ENCODE measurements at regions not wholly inside any gene's neighbourhood (a gene's known extent, or its start where the extent isn't known, plus 50 kb on each side); places are given as distances from the start of the nearest gene placed in this dataset.

- Histone ChIP-seq H4K91ac (ENCODE audit: low read depth, low read length) (no peak overlapping the region), H4K12ac (ENCODE audit: low read depth, low read length) (no peak overlapping the region), H3K4me1 (ENCODE audit: control insufficient read depth in 1 of 2, insufficient read depth in 2 of 2, low read length in 2 of 2) (no peaks in the 10 kb centered on the region), H3K27ac (ENCODE audit: low read depth, low read length) (no peak overlapping the region), H3K9me3 (ENCODE audit: insufficient read depth, low read depth, low read length) (no peaks in the 10 kb centered on the region), H3K23ac (ENCODE audit: low read length) (no peak overlapping the region), H3K4me2 (ENCODE audit: low read length) (no peak overlapping the region), H3K14ac (ENCODE audit: low read length) (no peak overlapping the region), H2BK12ac (ENCODE audit: low read length) (no peak overlapping the region), H3K4ac (ENCODE audit: low read depth, low read length) (no peak overlapping the region), H3K79me1 (ENCODE audit: low read length) (no peaks in the 10 kb centered on the region), H2BK120ac (ENCODE audit: insufficient read depth, low read length, poor library complexity) (no peak overlapping the region), H3K18ac (ENCODE audit: low read length) (no peak overlapping the region), H2AK5ac (ENCODE audit: low read length) (no peak overlapping the region), H3K4me3 (ENCODE audit: low read depth, low read length) (no peak overlapping the region), H3K36me3 (ENCODE audit: control insufficient read depth in 1 of 2, insufficient read depth in 2 of 2, low read length in 2 of 2) (no peaks in the 10 kb centered on the region), H2AFZ (ENCODE audit: insufficient read depth, low read length, poor library complexity) (no peak overlapping the region), H3K27me3 (ENCODE audit: insufficient read depth, low read length) (no peaks in the 10 kb centered on the region), H3K79me2 (ENCODE audit: control insufficient read depth, insufficient read depth, low read length, poor library complexity) (no peaks in the 10 kb centered on the region), H4K8ac (ENCODE audit: low read depth, low read length) (no peak overlapping the region), H2BK5ac (ENCODE audit: low read depth, low read length, poor library complexity) (no peak overlapping the region), H3K9ac (ENCODE audit: low read length) (no peak overlapping the region)
- DNase-seq: no peak
- no CpG with 5 or more reads among the region's 5 CpGs for WGBS (ENCODE audit: extremely low coverage, insufficient coverage, insufficient read length)
Measured at GRCh38 chrX:122914256-122914655, 269.8 kb upstream of the GRIA3 start.

GRCh38 chrX:122934131-122934530 lies 249.9 kb upstream of the GRIA3 start:
- no peak overlapping the region for H3K4me3 ChIP-seq (ENCODE audit: low read depth, low read length)
- WGBS (ENCODE audit: extremely low coverage, insufficient coverage, insufficient read length): no CpG with 5 or more reads among the region's 1 CpG
- no peaks in the 10 kb centered on the region for H3K79me2 ChIP-seq (ENCODE audit: control insufficient read depth, insufficient read depth, low read length, poor library complexity)
- no peak overlapping the region for H2AFZ ChIP-seq (ENCODE audit: insufficient read depth, low read length, poor library complexity)
- no peak overlapping the region for H3K23ac ChIP-seq (ENCODE audit: low read length)
- H4K12ac ChIP-seq (ENCODE audit: low read depth, low read length): no peak overlapping the region
- H3K27ac ChIP-seq (ENCODE audit: low read depth, low read length): no peak overlapping the region
- no peaks in the 10 kb centered on the region for H3K4me1 ChIP-seq (ENCODE audit: control insufficient read depth in 1 of 2, insufficient read depth in 2 of 2, low read length in 2 of 2)
- no peak overlapping the region for H3K18ac ChIP-seq (ENCODE audit: low read length)
- no peak overlapping the region for H4K91ac ChIP-seq (ENCODE audit: low read depth, low read length)
- no peaks in the 10 kb centered on the region for H3K79me1 ChIP-seq (ENCODE audit: low read length)
- no peak overlapping the region for H4K8ac ChIP-seq (ENCODE audit: low read depth, low read length)
- no peak overlapping the region for H3K9ac ChIP-seq (ENCODE audit: low read length)
- no peak overlapping the region for H2BK120ac ChIP-seq (ENCODE audit: insufficient read depth, low read length, poor library complexity)
- no peaks in the 10 kb centered on the region for H3K27me3 ChIP-seq (ENCODE audit: insufficient read depth, low read length)
- H2AK5ac ChIP-seq (ENCODE audit: low read length): no peak overlapping the region
- H3K36me3 ChIP-seq (ENCODE audit: control insufficient read depth in 1 of 2, insufficient read depth in 2 of 2, low read length in 2 of 2): no peaks in the 10 kb centered on the region
- H3K4ac ChIP-seq (ENCODE audit: low read depth, low read length): no peak overlapping the region
- H3K9me3 ChIP-seq (ENCODE audit: insufficient read depth, low read depth, low read length): no peaks in the 10 kb centered on the region
- H3K14ac ChIP-seq (ENCODE audit: low read length): no peak overlapping the region
- H3K4me2 ChIP-seq (ENCODE audit: low read length): no peak overlapping the region
- H2BK5ac ChIP-seq (ENCODE audit: low read depth, low read length, poor library complexity): no peak overlapping the region
- DNase-seq: no peak
- no peak overlapping the region for H2BK12ac ChIP-seq (ENCODE audit: low read length)

- Histone ChIP-seq H4K8ac (ENCODE audit: low read depth, low read length) (no peak overlapping the region), H3K4ac (ENCODE audit: low read depth, low read length) (no peak overlapping the region), H3K27me3 (ENCODE audit: insufficient read depth, low read length) (no peaks in the 10 kb centered on the region), H4K91ac (ENCODE audit: low read depth, low read length) (no peak overlapping the region), H2AFZ (ENCODE audit: insufficient read depth, low read length, poor library complexity) (no peak overlapping the region), H2AK5ac (ENCODE audit: low read length) (no peak overlapping the region), H3K4me1 (ENCODE audit: control insufficient read depth in 1 of 2, insufficient read depth in 2 of 2, low read length in 2 of 2) (no peaks in the 10 kb centered on the region), H2BK5ac (ENCODE audit: low read depth, low read length, poor library complexity) (no peak overlapping the region), H3K14ac (ENCODE audit: low read length) (no peak overlapping the region), H3K9me3 (ENCODE audit: insufficient read depth, low read depth, low read length) (no peaks in the 10 kb centered on the region), H3K79me1 (ENCODE audit: low read length) (no peaks in the 10 kb centered on the region), H4K12ac (ENCODE audit: low read depth, low read length) (no peak overlapping the region), H3K79me2 (ENCODE audit: control insufficient read depth, insufficient read depth, low read length, poor library complexity) (no peaks in the 10 kb centered on the region), H3K36me3 (ENCODE audit: control insufficient read depth in 1 of 2, insufficient read depth in 2 of 2, low read length in 2 of 2) (no peaks in the 10 kb centered on the region), H3K4me2 (ENCODE audit: low read length) (no peak overlapping the region), H3K4me3 (ENCODE audit: low read depth, low read length) (no peak overlapping the region), H3K18ac (ENCODE audit: low read length) (no peak overlapping the region), H3K23ac (ENCODE audit: low read length) (no peak overlapping the region), H3K27ac (ENCODE audit: low read depth, low read length) (no peak overlapping the region), H3K9ac (ENCODE audit: low read length) (no peak overlapping the region), H2BK12ac (ENCODE audit: low read length) (no peak overlapping the region), H2BK120ac (ENCODE audit: insufficient read depth, low read length, poor library complexity) (no peak overlapping the region)
- no peak for DNase-seq
- no CpG with 5 or more reads among the region's 1 CpG for WGBS (ENCODE audit: extremely low coverage, insufficient coverage, insufficient read length)
Measured at GRCh38 chrX:122940199-122940598, 243.9 kb upstream of the GRIA3 start.

- WGBS (ENCODE audit: extremely low coverage, insufficient coverage, insufficient read length): no CpG with 5 or more reads among the region's 1 CpG
- H3K9ac ChIP-seq (ENCODE audit: low read length): no peak overlapping the region
- no peak overlapping the region for H4K8ac ChIP-seq (ENCODE audit: low read depth, low read length)
Measured at GRCh38 chrX:122941806-122942205, 242.3 kb upstream of the GRIA3 start.

More at GRCh38 chrX:122941806-122942205, 242.3 kb upstream of the GRIA3 start:
- Histone ChIP-seq H3K4me2 (ENCODE audit: low read length) (no peak overlapping the region), H4K12ac (ENCODE audit: low read depth, low read length) (no peak overlapping the region), H4K91ac (ENCODE audit: low read depth, low read length) (no peak overlapping the region), H2AK5ac (ENCODE audit: low read length) (no peak overlapping the region), H3K36me3 (ENCODE audit: control insufficient read depth in 1 of 2, insufficient read depth in 2 of 2, low read length in 2 of 2) (no peaks in the 10 kb centered on the region), H3K79me2 (ENCODE audit: control insufficient read depth, insufficient read depth, low read length, poor library complexity) (no peaks in the 10 kb centered on the region), H3K18ac (ENCODE audit: low read length) (no peak overlapping the region), H3K4ac (ENCODE audit: low read depth, low read length) (no peak overlapping the region), H2BK120ac (ENCODE audit: insufficient read depth, low read length, poor library complexity) (no peak overlapping the region), H3K23ac (ENCODE audit: low read length) (no peak overlapping the region), H2BK5ac (ENCODE audit: low read depth, low read length, poor library complexity) (no peak overlapping the region), H3K79me1 (ENCODE audit: low read length) (no peaks in the 10 kb centered on the region), H3K27ac (ENCODE audit: low read depth, low read length) (no peak overlapping the region), H3K4me3 (ENCODE audit: low read depth, low read length) (no peak overlapping the region), H3K9me3 (ENCODE audit: insufficient read depth, low read depth, low read length) (no peaks in the 10 kb centered on the region), H3K14ac (ENCODE audit: low read length) (no peak overlapping the region), H2BK12ac (ENCODE audit: low read length) (no peak overlapping the region), H3K4me1 (ENCODE audit: control insufficient read depth in 1 of 2, insufficient read depth in 2 of 2, low read length in 2 of 2) (no peaks in the 10 kb centered on the region), H3K27me3 (ENCODE audit: insufficient read depth, low read length) (no peaks in the 10 kb centered on the region), H2AFZ (ENCODE audit: insufficient read depth, low read length, poor library complexity) (no peak overlapping the region)
- no peak for DNase-seq
